ENCODE measurements at regions not wholly inside any gene's neighbourhood (a gene's known extent, or its start where the extent isn't known, plus 50 kb on each side); places are given as distances from the start of the nearest gene placed in this dataset.

GRCh38 chr21:27365394-27365793 lies 398.5 kb upstream of the ADAMTS5 start:
- no peak for TF ChIP-seq CTCF (conservative IDR thresholded peaks at IDR 0.05 in 1 of 2, IDR thresholded peaks at IDR 0.05 in 1 of 2; ENCODE audit: extremely low read depth in 1 of 2, insufficient read depth in 1 of 2, low read depth in 1 of 2, low read length in 2 of 2)
- no peak for TF ChIP-seq EZH2 (IDR thresholded peaks at IDR 0.05; ENCODE audit: borderline replicate concordance, low read length)
